ENCODE measurements at regions not wholly inside any gene's neighbourhood (a gene's known extent, or its start where the extent isn't known, plus 50 kb on each side); places are given as distances from the start of the nearest gene placed in this dataset.

DNA sequence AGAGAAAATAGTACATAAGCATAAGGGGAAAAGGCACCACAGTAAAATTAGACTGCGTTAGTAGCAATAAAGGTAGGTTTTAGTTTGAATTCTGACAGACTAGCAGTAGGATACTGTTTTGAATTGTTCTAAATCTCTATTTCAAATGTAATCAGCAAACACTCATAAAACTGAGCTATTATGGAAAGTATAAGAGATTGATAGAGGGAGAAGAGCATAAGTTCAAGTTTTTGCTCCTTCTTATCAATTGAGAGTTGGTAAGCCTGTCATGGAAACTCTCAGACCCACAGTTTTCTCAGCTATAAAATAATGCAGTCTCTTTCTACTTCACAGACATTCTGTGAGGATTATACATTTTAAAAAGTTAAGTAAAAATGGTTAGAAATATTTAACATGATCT is 840.2 kb upstream of the CNTN5 start:
- DNase-seq (no peak), ATAC-seq (no peak)
- Mint-ChIP-seq H3K4me1 (no peaks in the 10 kb centered on the region), H3K9me3 (peaks cover 0 to 4% of the 10 kb centered on the region in 2 donors), H3K4me3 (no peak overlapping the region), H3K27me3 (no peaks in the 10 kb centered on the region), H3K27ac (no peak overlapping the region)

DNA sequence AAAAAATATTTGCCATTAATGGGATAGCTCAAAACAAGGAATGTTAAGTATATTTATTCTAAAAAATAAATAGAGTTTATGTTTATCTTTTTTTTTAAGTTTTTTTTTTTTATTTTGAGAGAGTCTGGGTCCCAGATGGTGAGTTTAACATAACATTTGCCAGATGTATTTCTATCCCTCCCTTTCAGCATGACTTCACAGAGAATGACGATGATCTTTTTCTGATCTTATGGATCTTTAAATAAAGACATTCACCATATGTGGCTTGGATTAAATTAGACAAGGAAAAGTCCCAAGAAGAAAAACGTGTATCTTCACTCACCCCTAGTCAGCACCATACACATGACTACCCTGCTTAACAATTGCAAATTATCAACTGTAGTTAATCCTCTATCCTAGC is 839.8 kb upstream of the CNTN5 start:
- peaks cover 0 to 4% of the 10 kb centered on the region in 2 donors for H3K9me3 Mint-ChIP-seq
- H3K4me3 Mint-ChIP-seq: no peak overlapping the region
- ATAC-seq (no peak), DNase-seq (no peak)
- H3K27me3 Mint-ChIP-seq: no peaks in the 10 kb centered on the region
- H3K27ac Mint-ChIP-seq: no peak overlapping the region
- no peaks in the 10 kb centered on the region for H3K4me1 Mint-ChIP-seq

DNA sequence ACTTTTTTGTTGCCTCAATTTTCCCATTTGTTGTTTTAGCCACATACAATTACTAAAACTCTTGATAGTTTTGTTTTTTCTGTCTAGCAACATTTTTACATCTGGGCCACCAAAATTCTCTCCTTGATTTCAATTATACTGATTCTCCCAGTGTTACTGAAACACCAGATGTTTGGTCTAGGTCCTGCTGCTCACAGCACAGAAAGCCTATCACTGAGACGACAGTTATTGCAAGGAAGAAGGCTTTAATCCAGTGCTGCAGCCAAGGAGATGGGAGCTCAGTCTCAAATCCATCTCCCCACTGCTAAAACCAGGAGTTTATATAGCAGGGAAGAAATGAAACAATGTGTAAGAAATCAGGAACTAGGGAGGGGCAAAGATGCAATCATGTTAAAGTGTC is 837.7 kb upstream of the CNTN5 start:
- Mint-ChIP-seq H3K4me3 (no peak overlapping the region), H3K27me3 (no peaks in the 10 kb centered on the region), H3K27ac (no peak overlapping the region), H3K9me3 (no peaks in the 10 kb centered on the region), H3K4me1 (no peaks in the 10 kb centered on the region)
- ATAC-seq (no peak), DNase-seq (no peak)

DNA sequence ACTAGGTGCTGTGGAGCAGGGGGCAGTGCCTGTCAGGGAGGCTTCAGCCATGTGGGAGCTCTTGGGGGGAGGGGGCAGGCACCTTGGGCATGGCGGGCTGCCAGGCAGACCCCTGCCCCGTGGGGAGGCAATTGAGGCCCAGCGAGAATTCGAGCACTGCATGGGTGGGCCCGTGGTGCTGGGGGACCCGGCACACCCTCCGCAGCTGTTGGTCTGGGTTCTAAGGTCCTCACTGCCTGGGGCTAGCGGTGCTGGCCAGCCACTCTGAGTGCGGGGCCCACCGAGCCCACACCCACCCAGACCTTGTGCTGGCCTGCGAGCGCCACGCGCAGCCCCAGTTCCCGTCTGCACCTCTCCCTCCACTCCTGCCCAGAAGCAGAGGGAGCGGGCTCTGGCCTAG is 835.5 kb upstream of the CNTN5 start:
- no peaks in the 10 kb centered on the region for H3K27me3 Mint-ChIP-seq
- ATAC-seq: no peak
- no peak overlapping the region for H3K27ac Mint-ChIP-seq
- no peak overlapping the region for H3K4me3 Mint-ChIP-seq
- no peaks in the 10 kb centered on the region for H3K9me3 Mint-ChIP-seq
- DNase-seq: no peak
- no peaks in the 10 kb centered on the region for H3K4me1 Mint-ChIP-seq

DNA sequence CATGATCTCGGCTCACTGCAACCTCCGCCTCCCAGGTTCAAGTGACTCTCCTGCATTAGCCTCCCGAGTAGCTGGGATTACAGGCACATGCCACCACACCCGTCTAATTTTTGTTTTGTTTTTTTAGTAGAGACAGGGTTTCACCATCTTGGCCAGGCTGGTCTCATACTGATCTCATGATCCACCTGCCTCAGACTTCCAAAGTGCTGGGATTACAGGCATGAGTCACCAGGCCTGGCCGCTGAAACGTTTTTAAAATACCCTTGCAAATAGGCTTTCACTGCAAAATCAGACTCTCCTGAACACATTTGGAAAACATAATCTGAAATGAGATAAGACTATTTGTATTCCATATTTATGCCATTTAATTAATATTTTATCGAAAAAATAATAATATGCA is 826.1 kb upstream of the CNTN5 start:
- Mint-ChIP-seq H3K27me3 (no peaks in the 10 kb centered on the region), H3K27ac (no peak overlapping the region), H3K4me3 (no peak overlapping the region), H3K4me1 (no peaks in the 10 kb centered on the region), H3K9me3 (no peaks in the 10 kb centered on the region)
- no peak for DNase-seq
- ATAC-seq: no peak

DNA sequence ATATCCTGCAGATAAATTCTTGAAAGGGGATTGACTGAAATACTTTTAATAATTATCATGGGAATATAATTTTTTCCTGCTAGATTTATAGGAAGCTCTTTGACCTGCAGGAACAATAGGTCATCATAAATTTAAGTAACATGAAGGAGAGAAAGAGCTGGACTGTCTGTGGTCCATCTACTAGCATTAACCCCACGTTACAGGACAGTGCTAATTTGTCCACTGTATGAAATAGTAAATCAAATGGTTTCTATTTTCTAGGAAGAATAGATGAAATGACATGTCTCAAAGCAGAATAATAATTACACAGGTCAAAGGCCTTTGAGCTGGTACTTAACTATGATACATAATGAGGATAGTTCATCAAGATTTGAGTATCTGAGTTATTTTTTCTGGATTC is 825.4 kb upstream of the CNTN5 start:
- H3K27ac Mint-ChIP-seq: no peak overlapping the region

DNA sequence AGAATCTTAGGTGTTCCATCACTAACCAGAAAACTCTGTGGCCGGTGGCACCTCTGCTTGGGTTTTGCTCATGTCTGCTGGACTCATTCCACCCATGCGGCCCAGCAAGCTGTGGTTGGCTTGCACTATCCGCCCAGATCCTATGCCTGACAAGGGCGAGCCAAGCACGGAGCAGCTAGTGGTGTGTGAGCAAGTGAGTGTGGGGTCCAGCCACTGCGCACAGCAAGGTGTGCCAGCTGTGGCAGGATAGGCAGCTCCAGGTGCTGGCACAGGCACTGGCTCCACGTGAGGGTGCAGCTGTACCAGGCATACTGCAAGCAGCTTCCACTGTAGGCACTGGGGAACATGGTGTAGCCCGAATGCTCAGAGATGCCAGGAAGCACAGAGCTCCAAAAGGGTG is 813.7 kb upstream of the CNTN5 start:
- H3K4me3 Mint-ChIP-seq: no peak overlapping the region

More for the DNA sequence above, 825.4 kb upstream of the CNTN5 start:
- ATAC-seq (no peak), DNase-seq (no peak)
- Mint-ChIP-seq H3K27me3 (no peaks in the 10 kb centered on the region), H3K4me1 (no peaks in the 10 kb centered on the region), H3K4me3 (no peak overlapping the region), H3K9me3 (no peaks in the 10 kb centered on the region)

DNA sequence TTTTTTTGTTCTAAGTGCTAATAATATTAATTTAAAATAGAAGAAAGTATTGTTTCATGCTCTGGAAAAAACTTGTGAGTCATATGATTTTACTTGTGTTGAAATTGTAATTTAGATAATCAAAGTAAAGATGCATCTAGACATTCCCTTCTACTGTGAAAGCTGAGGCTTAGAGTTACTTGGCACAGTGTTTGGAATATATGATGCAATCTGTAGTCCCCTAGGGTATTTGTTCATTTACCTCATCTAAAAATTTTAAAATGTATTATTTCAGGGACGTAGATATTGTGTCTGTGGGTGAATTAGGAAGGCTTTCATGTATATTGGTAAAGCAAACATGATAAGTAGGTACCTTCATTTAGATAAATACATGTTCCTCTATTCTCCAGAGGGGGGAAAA is 793.5 kb upstream of the CNTN5 start:
- DNase-seq (no peak), ATAC-seq (no peak)
- peaks cover 0 to 4% of the 10 kb centered on the region in 2 donors for H3K9me3 Mint-ChIP-seq
- H3K4me3 Mint-ChIP-seq: no peak overlapping the region
- no peaks in the 10 kb centered on the region for H3K4me1 Mint-ChIP-seq
- no peak overlapping the region for H3K27ac Mint-ChIP-seq
- H3K27me3 Mint-ChIP-seq: no peaks in the 10 kb centered on the region

More for the DNA sequence above, 813.7 kb upstream of the CNTN5 start:
- DNase-seq: no peak
- ATAC-seq: no peak
- Mint-ChIP-seq H3K27me3 (no peaks in the 10 kb centered on the region), H3K4me1 (no peaks in the 10 kb centered on the region), H3K27ac (no peak overlapping the region), H3K9me3 (peaks cover 3 to 8% of the 10 kb centered on the region in 2 donors)

DNA sequence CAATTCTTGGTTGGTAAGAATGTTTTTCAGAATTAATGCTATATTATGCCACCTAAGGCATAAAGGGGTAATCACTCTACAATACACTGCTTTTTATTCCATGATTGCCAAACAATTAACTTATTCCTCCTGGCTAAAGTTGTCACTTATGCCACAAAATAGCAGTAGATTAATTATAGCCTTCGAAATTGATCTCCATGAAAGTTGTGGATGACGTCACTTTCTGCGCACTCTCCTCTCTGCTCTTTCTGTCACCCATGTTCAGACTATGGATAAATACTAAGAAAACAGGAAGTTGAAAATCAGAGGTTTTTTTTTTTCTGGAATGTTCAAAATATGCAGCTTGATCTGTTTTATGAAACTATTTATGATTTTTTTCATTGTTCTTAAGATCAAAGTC is 790.1 kb upstream of the CNTN5 start:
- DNase-seq (no peak), ATAC-seq (no peak)
- Mint-ChIP-seq H3K27me3 (no peaks in the 10 kb centered on the region), H3K4me3 (no peak overlapping the region), H3K9me3 (peaks cover 0 to 4% of the 10 kb centered on the region in 2 donors), H3K4me1 (no peaks in the 10 kb centered on the region), H3K27ac (no peak overlapping the region)

DNA sequence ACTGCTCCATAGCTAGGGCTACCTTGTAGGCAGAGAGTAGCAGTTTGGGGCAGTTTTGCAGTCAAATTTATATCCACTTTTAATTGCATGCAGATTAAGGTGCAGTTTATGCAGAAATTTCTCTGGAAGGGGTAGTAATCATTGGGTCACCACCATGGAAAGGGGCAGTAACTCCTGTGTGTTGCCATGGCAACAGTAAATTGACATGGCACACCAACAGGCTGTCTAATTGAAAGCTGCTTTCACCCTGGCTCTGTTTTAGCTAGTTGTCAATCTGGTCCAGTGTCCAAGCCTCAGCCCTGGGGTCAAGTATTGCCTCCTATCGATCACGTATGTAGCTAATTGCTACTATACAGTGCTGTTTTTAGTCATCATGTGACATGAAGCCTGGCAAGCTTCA is 786.1 kb upstream of the CNTN5 start:
- no peak for DNase-seq
- Mint-ChIP-seq H3K4me1 (no peaks in the 10 kb centered on the region), H3K4me3 (no peak overlapping the region), H3K27ac (no peak overlapping the region), H3K9me3 (peaks cover 4% of the 10 kb centered on the region in 2 donors), H3K27me3 (no peaks in the 10 kb centered on the region)
- no peak for ATAC-seq

DNA sequence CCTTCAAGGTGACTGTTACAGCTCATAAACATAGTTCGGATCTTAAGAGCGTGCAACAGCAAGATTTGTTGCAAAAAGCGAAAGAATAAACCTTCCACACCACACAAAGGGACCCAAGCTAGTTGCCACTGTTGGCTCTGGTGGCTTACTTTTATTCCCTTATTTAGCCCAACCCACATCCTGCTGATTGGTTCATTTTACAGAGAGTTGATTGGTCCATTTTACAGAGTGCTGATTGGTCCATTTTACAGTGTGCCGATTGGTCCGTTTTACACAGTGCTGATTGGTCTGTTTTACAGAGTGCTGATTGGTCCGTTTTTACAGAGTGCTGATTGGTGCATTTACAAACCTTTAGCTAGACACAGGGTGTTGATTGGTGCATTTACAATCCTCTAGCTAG is 776.9 kb upstream of the CNTN5 start:
- no peaks in the 10 kb centered on the region for H3K4me1 Mint-ChIP-seq
- DNase-seq (no peak), ATAC-seq (no peak)
- H3K27ac Mint-ChIP-seq: no peak overlapping the region
- H3K4me3 Mint-ChIP-seq: no peak overlapping the region
- H3K9me3 Mint-ChIP-seq: peaks cover 17 to 29% of the 10 kb centered on the region in 2 donors
- no peaks in the 10 kb centered on the region for H3K27me3 Mint-ChIP-seq

DNA sequence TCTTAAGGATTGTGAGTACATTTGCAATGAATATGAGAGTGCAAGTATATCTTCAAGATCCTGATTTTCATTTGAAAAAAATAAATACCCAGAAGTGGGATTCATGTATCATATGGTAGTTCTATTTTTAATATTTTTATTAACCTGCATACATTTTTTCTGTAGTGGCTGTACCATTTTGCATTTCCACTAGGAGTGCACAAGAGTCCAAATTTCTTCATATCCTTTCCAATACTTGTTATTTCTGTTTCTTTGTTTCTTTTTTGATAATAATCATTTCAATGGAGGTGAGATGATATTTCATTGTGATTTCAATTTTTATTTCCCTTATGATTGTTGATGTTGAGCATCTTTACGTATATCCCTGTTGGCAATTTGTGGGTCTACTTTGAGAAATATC is 759.8 kb upstream of the CNTN5 start:
- H3K4me3 Mint-ChIP-seq: no peak overlapping the region
- no peak overlapping the region for H3K27ac Mint-ChIP-seq
- H3K27me3 Mint-ChIP-seq: no peaks in the 10 kb centered on the region
- ATAC-seq (no peak), DNase-seq (no peak)
- H3K4me1 Mint-ChIP-seq: no peaks in the 10 kb centered on the region
- H3K9me3 Mint-ChIP-seq: peaks cover 4 to 12% of the 10 kb centered on the region in 2 donors

DNA sequence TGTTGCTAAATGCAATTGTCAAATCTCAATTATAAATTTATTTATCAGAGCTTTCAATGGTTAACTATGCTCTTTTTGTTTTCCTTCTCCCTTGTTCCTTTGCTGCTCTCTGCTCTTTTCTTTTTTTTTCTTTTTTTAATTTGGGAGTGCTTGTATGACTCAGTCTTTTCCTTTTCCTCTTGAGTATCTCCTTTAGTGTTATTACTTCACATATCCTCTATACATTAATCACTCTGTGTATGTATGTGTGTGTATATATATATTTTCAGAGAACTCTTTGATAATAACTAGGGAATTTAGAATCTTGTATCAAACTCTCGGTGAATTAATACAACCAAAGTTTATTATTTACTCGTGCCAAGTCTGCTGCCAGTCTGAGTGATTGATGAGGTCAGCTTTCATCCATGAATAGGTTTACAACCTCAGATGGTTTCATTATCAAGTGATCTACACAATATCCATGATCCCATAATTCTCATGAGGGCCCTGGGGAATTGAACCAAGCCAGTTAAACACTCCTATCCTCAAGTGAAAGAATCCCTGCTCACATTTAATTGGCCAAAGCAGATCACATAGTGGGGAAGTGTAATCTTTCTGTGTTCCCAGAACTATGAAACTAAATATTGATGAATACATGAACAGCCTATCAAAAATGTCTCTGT is 743.4 kb upstream of the CNTN5 start:
- H3K27ac Mint-ChIP-seq: no peak overlapping the region
- DNase-seq (no peak), ATAC-seq (no peak)
- H3K4me3 Mint-ChIP-seq: no peak overlapping the region
- H3K4me1 Mint-ChIP-seq: no peaks in the 10 kb centered on the region
- H3K9me3 Mint-ChIP-seq: peaks cover 0 to 4% of the 10 kb centered on the region in 2 donors
- H3K27me3 Mint-ChIP-seq: no peaks in the 10 kb centered on the region

DNA sequence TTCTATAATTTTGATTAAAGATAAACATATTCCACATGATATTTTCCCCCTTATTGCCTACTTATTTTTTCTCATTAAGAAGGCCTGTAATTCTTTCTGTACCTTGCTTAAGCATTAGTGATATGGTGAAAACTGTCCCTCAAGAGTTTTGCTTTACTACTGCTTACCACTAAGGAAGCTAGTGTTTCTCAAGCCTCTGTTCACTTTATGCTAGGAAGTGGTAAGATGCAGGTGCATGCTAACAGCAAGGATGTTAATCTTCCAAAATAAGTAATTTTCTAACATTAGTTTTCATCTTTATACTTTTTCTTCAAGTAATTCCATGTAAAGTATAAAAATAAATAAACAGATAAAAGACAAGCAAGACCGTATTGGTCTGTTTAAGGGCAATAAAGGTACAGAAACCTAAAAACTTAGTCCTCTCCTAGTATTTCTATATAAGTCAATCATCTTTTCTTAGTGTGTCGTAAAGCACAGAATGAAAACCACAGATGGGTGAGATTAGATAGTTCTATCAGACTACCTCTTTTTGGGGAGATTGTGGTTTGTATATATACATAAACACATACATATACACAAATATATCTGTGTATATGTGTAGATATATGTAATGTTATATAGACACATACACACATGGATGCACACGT is 731.0 kb upstream of the CNTN5 start:
- H3K4me1 Mint-ChIP-seq: no peaks in the 10 kb centered on the region
- DNase-seq (no peak), ATAC-seq (no peak)
- no peaks in the 10 kb centered on the region for H3K9me3 Mint-ChIP-seq
- no peak overlapping the region for H3K4me3 Mint-ChIP-seq
- H3K27ac Mint-ChIP-seq: no peak overlapping the region
- no peaks in the 10 kb centered on the region for H3K27me3 Mint-ChIP-seq

DNA sequence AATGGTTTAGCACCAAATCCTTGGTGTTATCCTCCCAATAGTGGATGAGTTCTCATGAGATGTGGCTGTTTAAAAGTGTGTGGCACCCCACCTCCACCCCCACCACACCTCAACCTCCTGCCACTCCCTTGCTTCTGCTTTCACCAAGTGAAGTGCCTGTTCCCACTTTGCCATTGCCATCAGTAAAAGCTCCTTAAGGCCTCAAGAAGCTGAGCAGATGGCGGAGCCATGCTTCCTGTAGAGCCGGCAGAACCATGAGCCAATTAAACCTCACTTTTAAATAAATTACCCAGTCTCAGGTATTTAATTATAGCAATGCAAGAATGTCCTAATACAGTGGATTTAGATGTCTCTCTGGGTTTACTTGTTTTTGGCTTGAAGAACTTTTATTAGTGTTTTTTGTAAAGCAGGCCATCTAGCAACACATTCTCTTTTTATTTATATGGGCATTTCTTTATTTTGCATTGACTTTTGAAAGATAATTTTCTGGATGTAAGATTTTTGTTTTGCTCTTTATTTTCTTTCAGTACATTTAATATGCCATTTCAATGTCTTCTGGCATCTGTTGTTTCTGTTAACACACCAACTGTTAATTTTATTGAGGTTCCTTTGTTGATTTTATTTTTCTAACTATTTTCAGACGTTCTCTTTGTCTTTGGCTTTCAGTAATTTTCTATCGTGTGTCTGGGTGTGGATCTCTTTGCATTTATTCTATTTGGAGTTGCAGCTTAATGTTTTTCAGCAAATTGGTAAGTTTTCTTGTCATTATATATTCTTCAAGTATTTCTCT is 724.5 kb upstream of the CNTN5 start:
- no peak overlapping the region for H3K4me3 Mint-ChIP-seq
- ATAC-seq: no peak
- no peaks in the 10 kb centered on the region for H3K9me3 Mint-ChIP-seq

DNA sequence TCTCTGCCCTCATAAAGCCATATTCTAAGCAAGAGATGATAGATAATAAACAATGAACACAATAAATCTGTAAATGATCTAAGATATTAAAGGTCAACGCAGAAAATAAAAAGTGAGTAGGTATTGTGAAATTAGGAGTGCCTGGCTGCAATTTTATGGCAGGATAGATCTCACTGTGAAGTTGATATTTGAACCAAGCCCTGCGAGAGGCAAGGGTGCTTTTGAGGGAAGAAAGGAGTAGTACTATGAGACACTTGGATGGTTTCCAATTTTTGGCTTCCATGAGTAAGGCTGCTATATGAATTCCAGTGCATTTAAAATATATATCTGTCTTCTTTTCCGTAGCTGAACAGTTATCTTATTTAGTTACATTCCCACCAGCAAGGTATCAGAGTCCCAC is 720.0 kb upstream of the CNTN5 start:
- Mint-ChIP-seq H3K9me3 (no peaks in the 10 kb centered on the region), H3K4me3 (no peak overlapping the region), H3K27me3 (no peaks in the 10 kb centered on the region), H3K4me1 (peaks cover 14% of the 10 kb centered on the region), H3K27ac (no peak overlapping the region)
- no peak for ATAC-seq
- DNase-seq: no peak

More for the DNA sequence above, 724.5 kb upstream of the CNTN5 start:
- DNase-seq: no peak
- H3K27me3 Mint-ChIP-seq: no peaks in the 10 kb centered on the region
- no peak overlapping the region for H3K27ac Mint-ChIP-seq
- peaks cover 14% of the 10 kb centered on the region for H3K4me1 Mint-ChIP-seq

Data from stimulated activated naive CD8-positive, alpha-beta T cell treated with anti-CD3 and anti-CD28 coated beads, Interleukin-15, amount 100 ng/mL, for 72 hours (primary cell).